AG04449 (cell line): ENCODE measurements at regions not wholly inside any gene's neighbourhood (a gene's known extent, or its start where the extent isn't known, plus 50 kb on each side); places are given as distances from the start of the nearest gene placed in this dataset.
"Not testable (repeated sequence)": the region's sequence is repeated elsewhere in the genome, so short reads cannot be mapped to it uniquely, and the experiment has no call there.

ENCODE experiments used
- CTCF ChIA-PET: fragments of 350-600 bp; formaldehyde crosslinking; extraction: SDS; loops from one replicate; lab custom pipeline; 2021; ENCODE audit warnings: antibody characterized with exemption; lab: Yijun Ruan, JAX
- POLR2A ChIA-PET: fragments of 400-600, 350-600 bp; formaldehyde crosslinking; extraction: SDS; loops from one replicate; lab custom pipeline; 2020; ENCODE audit warnings: antibody characterized with exemption, inconsistent platforms; lab: Yijun Ruan, JAX
- DNase-seq: peaks from one replicate; pipeline ENCODE4 v3.0.0-alpha.2; 2010; ENCODE audit warnings: low read depth, low spot score
- H3K4me3 ChIP-seq: 2 replicates; pipeline ENCODE4 v1.5.1; 2011; ENCODE audit warnings: low read depth, mild to moderate bottlenecking, control low read depth, low read length
- CTCF ChIP-seq: IDR thresholded peaks from one replicate; pipeline ENCODE4 v1.5.1; 2011; ENCODE audit warnings: mild to moderate bottlenecking, moderate library complexity, low read length, control low read depth, inconsistent platforms; ENCODE audit not compliant: insufficient read depth; ENCODE audit errors: missing control alignments

GRCh38 chr2:49770919-49771318 lies 616.6 kb upstream of the FSHR start:
- H3K4me3 ChIP-seq: no peak overlapping the region
- TF ChIP-seq CTCF: no peak
- ChIA-PET CTCF (no interaction called here), POLR2A (no interaction called here)
- DNase-seq: no peak

- DNase-seq: no peak
- ChIA-PET CTCF (no interaction called here), POLR2A (no interaction called here)
- H3K4me3 ChIP-seq: no peak overlapping the region
- TF ChIP-seq CTCF: no peak
Observed at GRCh38 chr2:49767316-49767715, 613.0 kb upstream of the FSHR start.

- ChIA-PET CTCF (no interaction called here), POLR2A (no interaction called here)
- TF ChIP-seq CTCF: no peak
- no peak for DNase-seq
- no peak overlapping the region for H3K4me3 ChIP-seq
Observed at GRCh38 chr2:49755777-49756176, 601.5 kb upstream of the FSHR start.

- DNase-seq: no peak
- CTCF ChIA-PET: no interaction called here
- POLR2A ChIA-PET: no interaction called here
- no peak for TF ChIP-seq CTCF
- no peak overlapping the region for H3K4me3 ChIP-seq
Observed at GRCh38 chr2:49754381-49754780, 600.1 kb upstream of the FSHR start.

- no peak for TF ChIP-seq CTCF
- no peak for DNase-seq
- CTCF ChIA-PET: no interaction called here
- H3K4me3 ChIP-seq: no peak overlapping the region
- POLR2A ChIA-PET: no interaction called here
Observed at GRCh38 chr2:49753344-49753985, 599.1 kb upstream of the FSHR start.

GRCh38 chr2:49737606-49738005 lies 583.3 kb upstream of the FSHR start:
- ChIA-PET POLR2A (no interaction called here), CTCF (no interaction called here)
- H3K4me3 ChIP-seq: no peak overlapping the region
- no peak for DNase-seq
- no peak for TF ChIP-seq CTCF

- POLR2A ChIA-PET, DNase-seq, H3K4me3 ChIP-seq, CTCF ChIA-PET: not testable (repeated sequence)
Observed at GRCh38 chr2:49732924-49733323, 578.6 kb upstream of the FSHR start.
